ENCODE measurements at regions not wholly inside any gene's neighbourhood (a gene's known extent, or its start where the extent isn't known, plus 50 kb on each side); places are given as distances from the start of the nearest gene placed in this dataset.

DNA sequence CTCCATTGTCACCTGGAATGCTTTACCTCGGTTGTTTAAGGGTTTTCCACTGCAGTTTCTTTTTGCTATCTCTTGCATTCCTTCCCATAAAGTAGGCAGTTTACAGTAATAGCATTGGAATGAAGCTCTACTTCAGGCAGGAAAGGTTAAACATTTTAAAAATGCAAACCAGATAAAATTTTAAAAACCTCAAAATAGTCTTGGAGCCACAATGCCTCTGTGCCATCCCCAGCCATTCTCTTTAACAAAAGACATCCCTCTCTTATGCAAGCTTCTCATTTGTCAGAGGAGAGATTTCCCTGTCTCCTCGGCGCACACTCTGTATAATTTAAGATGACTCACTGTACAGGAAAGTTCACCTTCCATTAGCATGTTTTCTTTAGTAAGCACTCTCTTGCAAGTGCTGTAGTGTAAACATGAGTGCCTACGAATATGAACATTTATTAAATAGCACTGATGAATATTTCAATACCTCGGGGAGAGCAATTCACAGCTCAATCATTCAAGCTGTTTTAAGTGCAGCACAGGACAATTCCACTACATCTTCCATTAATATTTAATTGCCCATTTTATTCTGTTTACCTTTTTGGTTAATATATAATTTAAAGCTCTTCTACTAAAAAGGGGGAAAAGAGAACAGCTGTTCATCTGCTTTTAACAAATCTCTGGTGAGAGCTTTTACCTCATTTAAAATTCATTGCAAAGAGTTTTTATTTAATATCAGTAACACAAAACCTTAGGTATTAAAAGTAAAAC, 343.6 kb downstream of the SPATA31D1 start:
- DNase-seq = no peak

DNA sequence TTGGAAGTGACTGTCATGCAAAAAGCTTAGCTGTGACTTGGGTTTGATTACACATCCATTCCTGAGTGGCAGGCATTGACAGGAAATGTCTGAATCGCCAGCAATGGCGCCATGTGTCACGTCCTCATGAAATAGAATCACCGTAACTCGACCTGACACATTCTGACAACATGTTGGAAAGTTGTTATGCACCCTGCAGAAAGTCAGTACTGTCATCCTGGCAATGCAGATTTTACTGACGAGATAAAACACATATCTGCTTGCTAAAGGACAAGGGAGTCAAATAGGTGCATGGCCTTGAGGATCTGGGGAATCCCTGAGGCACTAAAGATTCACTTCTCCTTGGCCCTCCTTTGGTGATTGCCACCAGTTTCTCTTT, 344.2 kb downstream of the SPATA31D1 start:
- DNase-seq = no peak

DNA sequence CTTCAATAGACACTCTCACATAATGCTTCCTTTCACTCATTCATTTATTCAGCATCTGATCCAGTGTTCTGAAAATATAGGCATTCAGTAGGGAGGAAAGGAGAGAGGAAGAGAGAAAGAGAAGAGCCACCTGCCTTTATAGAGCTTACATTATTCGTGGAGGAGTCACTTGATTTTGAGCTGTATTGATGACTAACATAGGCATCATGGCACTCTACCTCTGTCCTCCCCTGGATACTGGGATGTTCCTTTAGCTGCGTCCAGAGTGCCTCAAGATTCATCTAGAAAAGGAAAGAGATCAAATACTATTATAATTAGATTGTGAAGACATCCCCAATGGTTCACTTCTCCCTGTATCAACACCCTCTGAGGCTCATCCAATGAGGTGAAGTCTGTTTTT, 345.1 kb downstream of the SPATA31D1 start:
- no peak for DNase-seq

DNA sequence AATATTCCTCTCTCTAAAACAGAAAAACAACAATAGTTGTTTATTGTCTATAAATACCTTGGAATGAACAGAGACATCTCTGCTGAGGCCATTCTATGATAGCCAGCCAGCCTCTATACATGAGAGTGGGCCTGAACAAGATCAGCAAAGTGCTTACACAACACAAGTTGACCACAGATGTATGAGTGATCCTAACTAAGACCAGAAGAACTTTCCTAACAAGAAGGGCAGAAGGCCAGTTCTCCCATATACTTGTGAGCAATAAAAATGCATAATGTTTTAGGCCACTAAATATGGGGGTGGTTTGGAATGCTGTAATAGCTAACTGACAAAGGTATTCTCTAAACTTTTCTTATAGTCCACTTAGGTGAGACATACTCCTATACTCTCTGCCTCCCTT, 345.7 kb downstream of the SPATA31D1 start:
- no peak for DNase-seq

DNA sequence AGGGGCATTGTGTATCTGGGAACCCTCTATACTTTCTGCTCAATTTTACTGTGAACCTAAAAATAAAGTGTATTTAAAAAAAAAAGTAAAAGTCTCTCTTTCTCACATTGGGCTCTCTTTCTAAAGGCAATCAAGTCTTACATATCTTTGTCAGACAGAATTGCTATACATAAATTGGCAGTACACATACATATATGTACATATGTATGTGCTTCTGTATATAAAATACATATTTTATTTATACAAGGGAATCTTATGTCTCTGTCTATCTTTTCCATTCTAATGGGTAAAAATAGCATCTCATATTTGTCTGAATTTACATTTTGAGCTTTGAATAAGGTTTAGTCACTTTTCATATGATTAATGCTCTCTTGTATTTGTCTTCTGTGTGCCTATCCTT, 348.8 kb downstream of the SPATA31D1 start:
- no peak for DNase-seq

DNA sequence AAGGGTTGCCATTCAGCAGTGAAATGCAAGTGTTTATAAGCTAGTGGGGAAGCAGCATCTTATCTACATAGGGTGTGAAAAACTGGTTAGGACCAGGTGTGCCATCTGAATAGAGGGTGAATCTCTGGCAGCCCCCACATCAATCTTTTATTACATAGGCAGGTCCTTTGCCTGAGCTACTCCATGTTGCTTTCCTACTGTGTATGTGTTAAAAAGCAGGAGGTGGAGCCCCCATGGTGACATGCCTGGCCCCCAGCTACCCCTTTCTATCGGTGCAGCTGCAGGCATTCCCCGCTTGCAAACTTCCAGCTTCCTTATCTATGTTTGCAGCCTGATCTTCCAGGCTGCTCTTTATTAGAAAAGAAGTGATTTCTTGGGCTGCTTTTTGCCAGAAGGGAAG, 353.5 kb downstream of the SPATA31D1 start:
- no peak for DNase-seq

DNA sequence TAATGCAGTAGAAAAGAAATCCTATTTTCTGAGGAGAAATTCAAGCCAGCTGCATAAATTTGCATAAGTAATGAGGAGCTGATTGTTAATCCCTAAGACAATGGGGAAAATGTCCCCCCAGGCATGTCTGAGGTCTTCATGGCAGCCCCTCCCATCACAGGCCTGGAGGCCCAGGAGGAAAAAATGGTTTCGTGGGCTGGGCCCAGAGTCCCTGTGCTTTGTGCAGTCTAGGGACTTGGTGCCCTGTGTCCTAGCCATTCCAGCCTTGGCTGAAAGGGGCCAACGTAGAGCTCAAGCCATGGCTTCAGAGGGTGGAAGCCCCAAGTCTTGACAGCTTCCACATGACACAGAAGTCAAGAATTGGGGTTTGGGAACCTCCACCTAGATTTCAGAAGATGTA, 357.5 kb downstream of the SPATA31D1 start:
- no peak for DNase-seq

DNA sequence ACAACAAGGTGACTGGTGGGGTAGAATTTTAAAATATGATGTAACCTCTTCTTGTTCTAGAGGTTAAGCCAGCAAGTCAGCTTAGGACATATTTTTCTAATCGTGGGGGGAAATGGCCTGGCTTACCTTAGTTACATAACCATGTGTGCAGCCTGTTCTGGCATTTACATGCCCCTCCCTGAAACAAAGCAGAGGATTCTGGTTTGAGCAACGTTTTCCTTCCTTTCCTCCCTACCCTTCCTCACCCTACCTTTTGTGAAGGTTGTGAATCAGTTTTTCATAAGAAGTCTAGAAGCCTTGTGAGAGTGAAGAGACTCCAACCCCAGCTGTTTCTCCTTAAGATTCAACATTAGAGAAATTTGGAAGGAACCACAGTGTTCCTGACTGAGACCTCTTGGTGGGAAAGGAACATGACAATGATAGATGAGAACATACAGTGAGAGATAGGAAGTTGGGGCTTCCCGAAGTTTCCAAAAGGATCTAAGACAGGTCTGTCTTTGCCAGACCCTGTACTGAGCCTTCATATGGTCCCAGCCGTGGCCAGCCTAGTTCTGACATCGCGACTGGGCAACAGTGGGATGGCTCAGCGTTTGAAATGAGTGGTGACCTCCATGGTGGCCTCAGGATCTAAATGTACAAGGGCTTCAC, 365.2 kb downstream of the SPATA31D1 start:
- no peak for DNase-seq

DNA sequence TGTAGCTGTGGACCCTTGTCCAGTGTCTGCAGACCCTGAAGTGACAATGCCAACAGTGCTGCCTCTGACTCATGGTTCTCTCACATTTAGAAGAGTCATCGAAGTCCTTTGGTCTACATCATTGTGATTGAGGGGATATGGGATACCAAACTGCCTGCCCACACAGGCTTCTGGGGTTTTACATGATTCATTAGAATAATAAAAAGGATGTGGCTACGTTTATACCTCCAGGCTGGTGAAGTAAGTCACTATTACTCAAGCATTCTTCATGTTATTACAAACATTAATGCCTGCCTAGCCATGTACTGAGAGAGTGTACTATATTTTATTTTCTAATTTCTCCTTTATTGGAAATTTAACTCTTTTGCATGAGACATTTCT, 365.7 kb downstream of the SPATA31D1 start:
- DNase-seq = no peak

DNA sequence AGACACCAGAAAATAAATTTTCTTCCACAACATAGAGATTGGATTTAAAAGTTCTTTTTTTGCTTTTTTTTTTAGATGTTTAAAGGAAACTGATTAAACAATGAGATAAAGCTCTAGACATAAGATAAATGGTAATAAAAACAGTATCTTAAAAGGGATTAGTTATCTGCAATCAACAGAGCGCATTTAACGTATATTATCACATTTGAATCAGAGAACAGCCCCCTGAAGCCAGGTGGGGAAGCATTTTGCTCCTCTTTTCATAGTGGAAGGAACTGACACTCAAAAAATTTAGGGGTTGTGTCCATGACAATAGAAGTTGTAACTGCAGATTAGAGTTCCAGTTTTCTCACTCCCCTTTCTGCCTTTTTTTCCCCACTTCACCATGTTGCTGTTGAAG, 367.6 kb downstream of the SPATA31D1 start:
- no peak for DNase-seq

DNA sequence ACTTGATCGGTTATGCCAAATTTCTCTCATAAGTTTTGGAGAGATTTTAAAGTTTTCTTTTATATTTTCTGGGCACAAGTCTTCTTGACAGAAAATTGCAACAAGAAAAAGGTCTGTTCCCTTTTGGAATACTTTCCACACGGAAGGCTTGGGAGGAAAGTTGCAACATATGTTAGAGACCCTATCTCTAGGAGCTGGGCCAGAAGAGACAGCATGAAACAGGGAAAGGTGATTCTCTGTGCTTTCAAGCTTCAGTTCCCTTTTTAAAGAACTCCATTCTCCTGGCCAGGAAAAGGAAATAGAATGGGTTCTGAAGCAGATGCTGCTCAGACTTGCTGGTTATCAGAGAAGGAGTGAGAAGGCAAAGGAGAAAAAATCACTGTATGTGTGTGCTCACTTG, 368.3 kb downstream of the SPATA31D1 start:
- no peak for DNase-seq

DNA sequence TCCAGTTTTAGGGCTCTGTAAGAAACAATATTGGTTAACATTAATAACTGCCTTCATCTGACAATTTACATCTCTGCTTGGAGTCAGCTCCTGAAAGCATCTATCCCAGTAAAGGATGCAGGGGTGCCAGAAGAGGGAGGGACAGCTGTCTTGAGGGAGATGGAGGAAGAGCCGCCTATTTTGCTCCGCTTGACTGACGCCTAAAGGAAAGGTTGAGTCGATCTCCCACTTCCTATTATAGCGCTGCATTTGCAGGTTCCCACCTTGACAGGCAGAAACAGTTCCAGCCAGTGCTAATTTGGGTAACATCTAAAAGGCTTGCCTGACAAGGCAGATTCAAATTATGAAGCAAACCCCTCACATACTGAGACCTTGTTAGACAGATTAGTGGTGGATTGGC, 374.6 kb downstream of the SPATA31D1 start:
- no peak for DNase-seq

DNA sequence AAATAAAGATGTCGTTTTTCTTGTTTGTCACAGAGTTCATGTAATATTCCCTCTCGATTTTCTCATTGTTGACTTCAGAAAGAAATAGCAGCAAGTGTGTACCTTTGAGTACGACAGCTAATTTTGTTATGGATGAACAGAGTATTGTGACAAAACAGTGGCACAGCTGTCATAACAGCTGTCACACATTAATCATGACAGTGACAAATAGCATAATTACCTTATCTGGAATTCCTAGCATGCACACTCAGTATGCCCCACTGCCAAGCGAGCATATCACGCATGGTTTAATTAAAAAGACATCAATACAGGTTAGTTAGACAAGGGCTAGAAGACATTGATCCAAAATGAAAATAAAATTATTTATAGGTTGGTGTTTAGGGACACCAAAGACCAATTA, 375.1 kb downstream of the SPATA31D1 start:
- DNase-seq = no peak

DNA sequence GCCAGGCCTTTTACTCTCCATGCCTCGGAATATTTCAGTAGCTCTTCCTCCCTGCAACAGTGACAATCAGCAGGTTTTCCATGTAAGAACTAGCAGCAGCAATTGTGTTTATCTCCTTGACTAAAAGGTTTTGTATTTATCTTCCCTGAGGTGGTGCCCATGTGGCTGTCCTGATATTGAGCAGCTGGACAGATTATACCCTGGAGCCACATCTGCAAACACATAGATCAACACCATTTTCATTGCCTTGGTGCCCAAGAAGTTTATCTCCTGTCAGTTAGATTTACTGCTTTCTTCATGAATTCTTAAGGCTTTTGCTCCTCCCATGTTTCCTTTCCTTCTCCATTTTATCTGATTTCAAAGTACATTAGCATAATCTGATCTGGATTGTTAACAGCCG, 378.4 kb downstream of the SPATA31D1 start:
- DNase-seq = no peak

DNA sequence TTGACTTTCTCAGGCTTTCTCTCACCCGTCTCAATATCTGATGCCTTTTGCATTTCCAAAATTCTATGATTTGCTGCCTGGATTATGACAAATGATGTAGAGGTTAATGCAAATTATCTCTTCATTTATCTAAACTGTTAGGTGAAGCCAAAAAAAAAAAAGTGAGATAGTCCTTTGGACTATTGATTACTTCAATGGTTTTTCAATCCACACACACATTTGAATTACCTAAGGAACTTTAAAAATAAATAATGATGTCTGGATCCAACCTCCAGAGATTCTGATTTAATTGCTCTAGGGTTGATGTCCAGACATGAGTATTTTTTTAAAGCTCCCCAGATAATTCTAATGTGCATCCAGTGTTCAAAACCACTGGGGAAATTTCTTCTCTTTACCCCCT, 379.4 kb downstream of the SPATA31D1 start:
- no peak for DNase-seq

DNA sequence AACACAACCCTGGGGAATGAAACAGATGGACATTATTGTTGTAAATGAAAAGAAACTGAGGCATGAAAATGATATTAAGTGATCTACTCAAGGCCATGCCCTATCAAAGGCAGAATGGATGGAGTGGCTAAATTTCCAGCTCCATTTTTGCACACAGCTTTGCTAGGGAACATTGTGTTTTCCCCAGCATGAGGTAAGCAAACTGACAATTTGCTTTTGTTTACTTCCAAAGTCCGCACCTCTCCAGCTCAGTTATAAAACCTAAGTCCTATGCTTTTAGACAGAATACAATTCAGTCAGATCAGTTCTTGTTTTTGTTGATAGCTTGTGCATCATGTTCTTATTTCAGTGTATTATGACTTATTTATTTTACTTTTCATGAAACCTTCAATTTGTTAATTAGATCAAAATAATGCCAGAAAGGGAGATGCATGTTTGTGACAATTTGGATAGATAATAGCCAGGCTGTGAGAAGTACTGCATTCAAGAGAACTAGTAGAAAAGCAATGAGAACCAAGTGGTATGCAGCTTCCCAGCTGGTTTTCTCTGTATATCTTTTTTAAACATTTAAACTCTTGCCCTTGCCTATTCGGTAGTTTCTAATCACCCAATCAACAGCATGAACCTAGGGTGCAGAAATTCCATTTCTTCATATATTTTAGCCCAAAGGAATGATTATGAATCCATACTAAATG, 380.8 kb downstream of the SPATA31D1 start:
- no peak for DNase-seq

DNA sequence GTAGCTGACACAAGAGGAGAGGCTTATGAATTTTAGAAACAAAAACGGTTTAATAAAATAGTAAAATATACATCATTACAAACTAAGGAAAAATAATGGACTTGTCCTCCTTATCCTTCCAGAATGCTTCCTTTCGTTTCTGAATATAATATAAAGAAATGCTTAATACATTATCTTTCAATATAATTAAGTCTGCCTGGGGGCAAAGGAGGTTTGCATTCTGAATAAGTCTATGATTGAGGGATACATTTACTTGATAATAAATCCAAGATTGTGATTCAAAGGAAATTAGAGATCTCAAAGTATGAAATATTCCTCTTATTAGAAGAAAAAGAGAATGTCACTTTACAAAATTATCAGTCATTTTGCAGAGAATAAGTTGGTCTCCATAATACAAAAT, 386.5 kb downstream of the SPATA31D1 start:
- DNase-seq = no peak

DNA sequence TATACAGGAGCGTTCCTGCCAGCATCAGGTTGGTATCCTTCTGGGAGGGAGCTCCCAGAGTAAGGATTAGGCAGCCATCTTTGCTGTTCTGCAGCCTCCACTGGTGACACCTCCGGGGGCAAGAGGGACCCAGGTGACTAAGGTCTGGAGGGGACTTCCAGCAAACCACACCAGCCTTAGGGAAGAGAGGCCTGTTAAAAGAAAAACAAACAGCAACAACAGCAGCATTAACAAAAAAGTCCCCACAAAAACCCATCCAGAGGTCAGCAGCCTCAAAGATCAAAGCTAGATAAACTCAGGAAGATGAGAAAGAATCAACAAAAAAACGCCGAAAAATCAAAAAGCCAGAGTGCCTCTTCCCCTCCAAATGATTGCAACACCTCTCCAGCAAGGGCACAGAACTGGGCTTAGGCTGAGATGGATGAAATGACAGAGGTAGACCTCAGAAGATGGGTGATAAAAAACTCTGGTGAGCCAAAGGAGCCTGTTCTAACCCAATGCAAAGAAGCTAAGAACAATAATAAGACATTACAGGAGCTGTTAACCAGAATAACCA, 388.2 kb downstream of the SPATA31D1 start:
- no peak for DNase-seq

DNA sequence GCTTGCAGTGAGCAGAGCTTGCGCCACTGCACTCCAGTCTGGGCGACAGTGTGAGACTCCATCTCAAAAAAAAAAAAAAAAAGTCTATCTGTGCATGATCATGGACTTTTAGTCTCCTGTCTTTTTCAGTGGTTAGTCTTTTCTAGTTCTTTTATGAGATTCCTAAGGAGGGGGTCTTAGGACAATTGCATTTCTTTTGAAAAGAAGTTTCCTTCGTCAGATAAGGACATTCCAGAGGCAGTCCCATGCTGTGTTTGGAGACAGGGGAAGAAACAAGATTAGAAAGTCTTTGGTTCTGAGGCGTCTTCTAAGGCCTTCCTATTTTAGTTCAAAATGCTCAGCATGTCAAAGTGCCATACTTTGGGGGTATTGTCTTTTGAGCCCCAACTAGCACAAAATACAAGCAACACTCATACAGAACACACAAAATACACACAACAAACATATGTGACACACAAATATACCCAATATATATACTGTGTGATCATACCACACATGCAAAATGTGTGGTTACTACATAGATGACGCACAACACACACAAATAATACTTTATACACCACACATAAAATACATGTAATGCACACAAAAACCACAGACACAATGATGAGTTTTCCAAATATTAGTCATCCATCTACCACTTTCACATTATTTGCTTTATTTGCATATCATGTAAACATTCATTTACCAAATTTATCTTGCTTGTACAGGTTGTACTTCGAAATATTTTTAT, 394.5 kb downstream of the SPATA31D1 start:
- no peak for DNase-seq

DNA sequence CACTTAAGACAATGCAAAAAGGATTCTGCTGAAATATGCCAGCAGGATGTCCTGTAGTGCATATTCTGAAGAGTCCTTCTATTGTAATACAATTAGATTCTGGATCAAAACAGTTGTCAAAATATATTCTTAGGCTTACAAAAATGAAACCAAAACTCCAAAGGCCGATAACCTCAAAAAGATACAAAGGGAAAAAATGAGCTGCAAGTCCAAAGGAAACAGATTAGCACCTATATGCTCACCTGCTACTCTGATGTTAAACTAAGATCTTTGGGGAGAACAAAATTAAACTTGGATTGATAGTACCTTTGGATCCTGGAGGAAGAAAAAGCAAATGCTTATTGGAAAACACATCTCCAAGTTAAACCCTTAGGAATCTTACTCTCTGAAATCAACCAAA, 397.1 kb downstream of the SPATA31D1 start:
- DNase-seq = no peak

DNA sequence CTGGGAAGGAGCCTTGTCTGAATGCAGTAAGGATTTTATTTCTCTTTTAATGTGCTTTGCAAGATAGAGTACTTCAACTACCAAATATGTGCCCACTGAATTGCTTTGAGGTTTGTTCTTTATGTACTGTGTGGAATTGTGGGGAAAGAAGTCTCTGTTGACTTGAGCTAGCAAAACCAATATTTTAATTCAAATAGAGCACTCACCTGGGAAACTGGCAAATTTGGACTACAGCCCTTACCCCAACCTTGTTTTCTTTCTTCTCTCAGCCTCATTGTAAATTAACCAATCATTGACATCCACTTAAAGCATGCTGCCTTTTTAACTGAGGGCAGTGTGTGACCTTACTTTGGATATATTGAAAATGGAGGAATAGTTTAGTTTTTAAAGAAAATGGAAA, 409.0 kb downstream of the SPATA31D1 start:
- DNase-seq = no peak

DNA sequence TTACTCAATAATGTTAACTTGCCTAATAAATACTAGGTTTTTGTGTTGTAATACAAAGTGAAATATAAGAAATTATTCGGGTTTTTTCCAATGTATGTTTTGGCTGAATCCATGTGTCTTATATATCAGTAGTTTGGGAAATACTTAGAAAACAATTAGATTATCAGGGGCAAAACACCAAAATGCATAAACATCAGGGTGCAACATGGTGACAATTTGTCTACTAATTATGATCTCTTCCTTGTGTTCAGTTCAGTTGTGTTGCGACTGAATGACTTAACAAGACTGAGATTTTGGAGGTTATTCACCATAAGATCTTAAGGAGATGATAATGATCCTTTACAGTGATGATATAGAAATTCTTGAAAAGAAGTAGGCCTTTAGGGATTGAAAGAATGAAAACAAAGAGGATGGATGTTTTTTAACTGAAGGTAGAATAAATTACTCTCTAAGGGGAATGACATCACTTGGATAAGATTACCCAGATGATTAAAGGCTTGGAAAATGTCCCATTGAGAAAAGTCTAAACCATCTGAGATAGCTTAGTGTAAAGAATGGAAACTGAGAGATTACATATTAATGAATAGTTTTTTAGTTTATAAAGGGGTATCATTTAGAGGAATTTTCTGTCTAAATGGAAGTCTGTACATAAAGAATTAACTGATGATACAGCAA, 415.8 kb downstream of the SPATA31D1 start:
- no peak for DNase-seq

DNA sequence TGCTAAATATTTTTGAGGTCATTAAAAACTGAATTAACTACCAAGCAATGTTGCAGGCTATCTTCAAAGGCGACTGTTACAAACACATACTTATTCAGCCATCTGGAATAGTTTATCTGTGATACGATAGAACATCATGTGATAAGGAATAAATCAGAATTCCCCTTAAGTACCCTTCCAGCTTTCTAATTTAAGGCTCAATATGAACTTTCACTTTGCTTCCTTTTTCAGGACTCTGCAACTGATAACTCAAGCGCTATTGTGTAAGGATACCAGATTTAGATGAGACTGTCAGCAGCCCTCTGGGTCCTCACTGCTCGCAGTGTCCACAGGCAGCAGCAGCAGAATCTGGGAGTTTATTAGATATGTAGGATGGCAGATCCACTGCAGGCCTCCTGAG, 416.3 kb downstream of the SPATA31D1 start:
- DNase-seq = no peak

Data from T-helper 1 cell (primary cell).